H1 (cell line): ENCODE measurements at regions not wholly inside any gene's neighbourhood (a gene's known extent, or its start where the extent isn't known, plus 50 kb on each side); places are given as distances from the start of the nearest gene placed in this dataset.

ENCODE experiments used
- CTCF ChIA-PET: fragments of 300-600 bp; sonication (Branson Sonifier 250); formaldehyde crosslinking; loops from one replicate; lab custom pipeline; 2021; ENCODE audit not compliant: partially characterized antibody; lab: Charles Lee
- POLR2A ChIA-PET: fragments of 300-600 bp; sonication (Branson Sonifier 250); formaldehyde crosslinking; loops from one replicate; lab custom pipeline; 2021; ENCODE audit warnings: inconsistent platforms; ENCODE audit not compliant: partially characterized antibody; lab: Charles Lee
- DNase-seq, 2 experiments: peaks; one replicate each; pipeline versions ENCODE4 v3.0.0 to v3.0.0-alpha.2; 2010 to 2022; ENCODE audit warnings: low spot score in 2 of 2, low read depth in 1 of 2, mixed read lengths in 1 of 2
- FAIRE-seq: peaks from 2 replicates; lab custom pipeline; 2011; peaks lifted over from hg19 to GRCh38; lab: Jason Lieb, UNC
- H2AFZ ChIP-seq: 2 replicates; pipeline ENCODE4 v1.8.1; 2012; ENCODE audit warnings: low read length, inconsistent platforms
- H2AK5ac ChIP-seq: 2 replicates; pipeline ENCODE4 v1.6.1; 2013; ENCODE audit warnings: low read depth, low read length
- H2BK120ac ChIP-seq: replicated peaks from 2 replicates; pipeline ENCODE3; 2013; ENCODE audit warnings: low read depth, low read length, inconsistent platforms
- H2BK12ac ChIP-seq: 2 replicates; pipeline ENCODE4 v1.6.1; 2013; ENCODE audit warnings: low read depth, low read length
- H2BK15ac ChIP-seq: 2 replicates; pipeline ENCODE4 v1.6.1; 2013; ENCODE audit warnings: low read length
- H2BK20ac ChIP-seq: 2 replicates; pipeline ENCODE4 v1.6.1; 2013; ENCODE audit warnings: low read length
- H2BK5ac ChIP-seq: 2 replicates; pipeline ENCODE4 v1.6.1; 2013; ENCODE audit warnings: low read depth, low read length
- H3K14ac ChIP-seq: 2 replicates; pipeline ENCODE4 v1.6.1; 2013; ENCODE audit warnings: inconsistent platforms; ENCODE audit not compliant: insufficient read length
- H3K18ac ChIP-seq: 2 replicates; pipeline ENCODE4 v1.6.1; 2013; ENCODE audit warnings: low read length; ENCODE audit errors: extremely low read depth
- H3K23ac ChIP-seq: 2 replicates; pipeline ENCODE4 v1.6.1; 2013; ENCODE audit warnings: inconsistent platforms; ENCODE audit not compliant: insufficient read length
- H3K23me2 ChIP-seq: 2 replicates; pipeline ENCODE4 v1.6.1; 2013; ENCODE audit warnings: low read depth, low read length
- H3K27ac ChIP-seq: 2 replicates; pipeline ENCODE4 v1.6.1; 2011; ENCODE audit warnings: low read depth, low read length, inconsistent platforms
- H3K27me3 ChIP-seq, 4 experiments: replicated peaks in 1 of 4; 1 replicate in 1 of 4; 2 replicates in 3 of 4; pipeline versions ENCODE4 v1.6.1 to v1.8.1; 2011 to 2013; ENCODE audit warnings: low read length in 3 of 4, mild to moderate bottlenecking in 3 of 4, inconsistent platforms in 2 of 4, mixed read lengths in 2 of 4, moderate library complexity in 1 of 4; ENCODE audit not compliant: control insufficient read depth in 3 of 4, insufficient read depth in 3 of 4; ENCODE audit errors: extremely low read depth in 1 of 4
- H3K36me3 ChIP-seq, 4 experiments: 2 replicates each; pipeline versions ENCODE4 v1.6.1 to v1.8.1; 2011 to 2013; ENCODE audit warnings: mild to moderate bottlenecking in 4 of 4, low read length in 3 of 4, moderate library complexity in 2 of 4, control low read depth in 1 of 4, inconsistent platforms in 1 of 4; ENCODE audit not compliant: insufficient read depth in 4 of 4, control insufficient read depth in 2 of 4
- H3K4ac ChIP-seq: replicated peaks from 2 replicates; pipeline ENCODE3; 2013; ENCODE audit warnings: low read length, low read depth, mixed read lengths, inconsistent platforms; ENCODE audit not compliant: insufficient read length
- H3K4me1 ChIP-seq, 4 experiments: replicated peaks in 1 of 4; 1 replicate in 1 of 4; 2 replicates in 3 of 4; pipeline versions ENCODE4 v1.6.1 to v1.8.1; 2011 to 2013; ENCODE audit warnings: low read length in 3 of 4, inconsistent platforms in 2 of 4, mixed read lengths in 1 of 4; ENCODE audit not compliant: insufficient read depth in 4 of 4, control insufficient read depth in 3 of 4
- H3K4me2 ChIP-seq, 2 experiments: 2 replicates each; pipeline versions ENCODE4 v1.6.1 to v1.8.1; 2011 to 2013; ENCODE audit warnings: low read depth in 2 of 2, low read length in 2 of 2, control low read depth in 1 of 2, inconsistent platforms in 1 of 2, mild to moderate bottlenecking in 1 of 2; ENCODE audit not compliant: insufficient read depth in 1 of 2
- H3K4me3 ChIP-seq, 4 experiments: fragments of 200-600, 300-600 bp in 1 of 4; sonication (generic), shearing (Covaris generic), sonication (Bioruptor Twin) in 1 of 4; 2 replicates each; pipeline versions ENCODE4 v1.5.1 to v1.8.1; 2011 to 2016; ENCODE audit warnings: low read length in 4 of 4, low read depth in 3 of 4, control low read depth in 2 of 4, inconsistent platforms in 2 of 4, mild to moderate bottlenecking in 2 of 4, mixed read lengths in 1 of 4, moderate library complexity in 1 of 4; ENCODE audit not compliant: insufficient read depth in 2 of 4; ENCODE audit errors: extremely low read depth in 1 of 4
- H3K56ac ChIP-seq: replicated peaks from 2 replicates; pipeline ENCODE3; 2013; ENCODE audit warnings: low read depth, mild to moderate bottlenecking, mixed read lengths, low read length, inconsistent platforms; ENCODE audit not compliant: insufficient read length
- H3K79me1 ChIP-seq: 2 replicates; pipeline ENCODE4 v1.6.1; 2013; ENCODE audit warnings: low read depth, low read length, control low read depth
- H3K79me2 ChIP-seq, 2 experiments: 2 replicates each; pipeline versions ENCODE4 v1.6.1 to v1.8.1; 2012 to 2013; ENCODE audit warnings: low read length in 2 of 2, mild to moderate bottlenecking in 2 of 2, inconsistent platforms in 1 of 2; ENCODE audit not compliant: insufficient read depth in 2 of 2, control insufficient read depth in 1 of 2
- H3K9ac ChIP-seq, 4 experiments: replicated peaks in 1 of 4; 1 replicate in 1 of 4; 2 replicates in 3 of 4; pipeline versions ENCODE4 v1.6.1 to v1.8.1; 2011 to 2013; ENCODE audit warnings: low read depth in 3 of 4, low read length in 3 of 4, control low read depth in 2 of 4, mild to moderate bottlenecking in 2 of 4, moderate library complexity in 2 of 4, inconsistent platforms in 1 of 4; ENCODE audit errors: extremely low read depth in 1 of 4
- H3K9me3 ChIP-seq, 2 experiments: 2 replicates each; pipeline versions ENCODE4 v1.6.1 to v1.8.1; 2012 to 2013; ENCODE audit warnings: mild to moderate bottlenecking in 2 of 2, moderate library complexity in 2 of 2, control low read depth in 1 of 2, inconsistent platforms in 1 of 2, low read depth in 1 of 2, low read length in 1 of 2, mixed read lengths in 1 of 2; ENCODE audit not compliant: insufficient read depth in 2 of 2
- H4K20me1 ChIP-seq, 2 experiments: replicated peaks in 1 of 2; 2 replicates each; pipeline versions ENCODE3 to v1.8.1; 2011 to 2013; ENCODE audit warnings: inconsistent platforms in 2 of 2, low read length in 2 of 2, mild to moderate bottlenecking in 1 of 2; ENCODE audit not compliant: insufficient read depth in 2 of 2, control insufficient read depth in 1 of 2
- H4K5ac ChIP-seq: 2 replicates; pipeline ENCODE4 v1.6.1; 2013; ENCODE audit warnings: low read length, low read depth, mixed read lengths, inconsistent platforms; ENCODE audit not compliant: insufficient read length
- H4K8ac ChIP-seq: 2 replicates; pipeline ENCODE4 v1.8.0; 2013; ENCODE audit warnings: mild to moderate bottlenecking, moderate library complexity, low read length, inconsistent platforms; ENCODE audit not compliant: insufficient read depth; ENCODE audit errors: extremely low read depth
- H4K91ac ChIP-seq: replicated peaks from 2 replicates; pipeline ENCODE3; 2013; ENCODE audit warnings: low read length, mixed read lengths, inconsistent platforms; ENCODE audit not compliant: insufficient read length
- ASH2L ChIP-seq: fragments of 200-600, 300-600 bp; sonication (generic); IDR thresholded peaks from one replicate; pipeline ENCODE4 v1.7.1; 2017; ENCODE audit warnings: low read length
- CHD1 ChIP-seq: IDR thresholded peaks from 2 replicates; pipeline ENCODE4 v1.6.1; 2012; ENCODE audit warnings: low read depth, low read length, improper control_type of control experiment
- RXRA ChIP-seq: IDR thresholded peaks from 2 replicates; pipeline ENCODE4 v1.6.1; 2011; ENCODE audit warnings: low read depth, mild to moderate bottlenecking, low read length, moderate library complexity; ENCODE audit not compliant: insufficient read depth
- SP4 ChIP-seq: IDR thresholded peaks from 2 replicates; pipeline ENCODE4 v1.6.1; 2012; ENCODE audit warnings: low read length, inconsistent platforms
- TF ChIP-seq, protein P1 (sequence below): IDR thresholded peaks from 2 replicates; pipeline ENCODE4 v1.6.1; 2012; ENCODE audit warnings: inconsistent platforms

GRCh38 chr11:107184986-107185385 lies 166.7 kb upstream of the GUCY1A2 start:
- Histone ChIP-seq H4K8ac (no peak overlapping the region), H3K56ac (no peak overlapping the region), H3K79me2 (no peaks in the 10 kb centered on the region), H3K14ac (no peak overlapping the region), H2BK15ac (no peak overlapping the region), H3K23me2 (no peaks in the 10 kb centered on the region), H2BK5ac (no peak overlapping the region), H2AFZ (no peak overlapping the region), H2AK5ac (no peak overlapping the region)
- DNase-seq: no peak
- no peak for TF ChIP-seq SP4
- no peak for TF ChIP-seq CHD1
- no peak for TF ChIP-seq RXRA
- TF ChIP-seq ASH2L: no peak
- TF ChIP-seq, protein P1, sequence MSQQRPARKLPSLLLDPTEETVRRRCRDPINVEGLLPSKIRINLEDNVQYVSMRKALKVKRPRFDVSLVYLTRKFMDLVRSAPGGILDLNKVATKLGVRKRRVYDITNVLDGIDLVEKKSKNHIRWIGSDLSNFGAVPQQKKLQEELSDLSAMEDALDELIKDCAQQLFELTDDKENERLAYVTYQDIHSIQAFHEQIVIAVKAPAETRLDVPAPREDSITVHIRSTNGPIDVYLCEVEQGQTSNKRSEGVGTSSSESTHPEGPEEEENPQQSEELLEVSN: no peak
- TF ChIP-seq, all 59 proteins: peak for 0
- FAIRE-seq: no peak
- no peak overlapping the region for H3K9ac ChIP-seq
- H3K9me3 ChIP-seq: no peaks in the 10 kb centered on the region
- H3K27me3 ChIP-seq: no peaks in the 10 kb centered on the region
- H3K27ac ChIP-seq: no peak overlapping the region
- no peak overlapping the region for H4K5ac ChIP-seq
- no peak overlapping the region for H2BK120ac ChIP-seq
- POLR2A ChIA-PET: no interaction called here
- no peak overlapping the region for H3K18ac ChIP-seq
- H2BK20ac ChIP-seq: no peak overlapping the region
- no peaks in the 10 kb centered on the region for H3K79me1 ChIP-seq
- H4K20me1 ChIP-seq: no peaks in the 10 kb centered on the region
- no peak overlapping the region for H3K4me3 ChIP-seq
- no peaks in the 10 kb centered on the region for H3K36me3 ChIP-seq
- no peak overlapping the region for H3K23ac ChIP-seq
- H3K4me1 ChIP-seq: no peaks in the 10 kb centered on the region
- no peak overlapping the region for H3K4me2 ChIP-seq
- no peak overlapping the region for H3K4ac ChIP-seq
- CTCF ChIA-PET: interaction anchor here (0.6 to 1.2 kb wide), 3 partner anchors 12 to 18 kb away, joined by 3 to 5 read pairs (median 3); no protein-coding TSS in a partner anchor
- no peak overlapping the region for H2BK12ac ChIP-seq
- H4K91ac ChIP-seq: no peak overlapping the region
